ENCODE measurements at regions not wholly inside any gene's neighbourhood (a gene's known extent, or its start where the extent isn't known, plus 50 kb on each side); places are given as distances from the start of the nearest gene placed in this dataset.

GRCh38 chr13:44739539-44739938 lies 163.4 kb upstream of the TSC22D1 start:
- no peak for DNase-seq
- no peak for ATAC-seq
- Histone ChIP-seq H3K27me3 (ENCODE audit: low read depth) (no peaks in the 10 kb centered on the region), H3K4me3 (no peak overlapping the region), H3K4me1 (no peaks in the 10 kb centered on the region), H3K36me3 (no peaks in the 10 kb centered on the region), H3K9me3 (no peaks in the 10 kb centered on the region), H3K27ac (no peak overlapping the region)
- TF ChIP-seq CTCF (IDR thresholded peaks at IDR 0.05), result no peak
- intact Hi-C loops (cut with DNase I), result no loop called here

- Histone ChIP-seq H3K4me1 (no peaks in the 10 kb centered on the region), H3K27me3 (ENCODE audit: low read depth) (no peaks in the 10 kb centered on the region), H3K4me3 (no peak overlapping the region), H3K36me3 (no peaks in the 10 kb centered on the region), H3K27ac (no peak overlapping the region), H3K9me3 (no peaks in the 10 kb centered on the region)
- TF ChIP-seq CTCF (IDR thresholded peaks at IDR 0.05), result no peak
- ATAC-seq (no peak), DNase-seq (no peak)
- intact Hi-C loops (cut with DNase I), result no loop called here
Observed at GRCh38 chr13:44739120-44739519, 163.0 kb upstream of the TSC22D1 start.

- H3K4me3 ChIP-seq, result no peak overlapping the region
Observed at GRCh38 chr13:44738463-44738862, 162.3 kb upstream of the TSC22D1 start.

GRCh38 chr13:44735806-44736205 lies 159.7 kb upstream of the TSC22D1 start:
- no peaks in the 10 kb centered on the region for H3K9me3 ChIP-seq
- no peaks in the 10 kb centered on the region for H3K27me3 ChIP-seq (ENCODE audit: low read depth)
- no peaks in the 10 kb centered on the region for H3K4me1 ChIP-seq
- no peak for TF ChIP-seq CTCF (IDR thresholded peaks at IDR 0.05)
- no peaks in the 10 kb centered on the region for H3K36me3 ChIP-seq
- no peak overlapping the region for H3K27ac ChIP-seq
- DNase-seq (no peak), ATAC-seq (no peak)
- H3K4me3 ChIP-seq, result no peak overlapping the region
- intact Hi-C loops (cut with DNase I), result no loop called here

More at GRCh38 chr13:44738463-44738862, 162.3 kb upstream of the TSC22D1 start:
- H3K9me3 ChIP-seq, result no peaks in the 10 kb centered on the region
- no peaks in the 10 kb centered on the region for H3K4me1 ChIP-seq
- intact Hi-C loops (cut with DNase I), result no loop called here
- no peaks in the 10 kb centered on the region for H3K36me3 ChIP-seq
- no peak for TF ChIP-seq CTCF (IDR thresholded peaks at IDR 0.05)
- ATAC-seq, result no peak
- no peak for DNase-seq
- no peaks in the 10 kb centered on the region for H3K27me3 ChIP-seq (ENCODE audit: low read depth)
- no peak overlapping the region for H3K27ac ChIP-seq

GRCh38 chr13:44734201-44734707 lies 158.1 kb upstream of the TSC22D1 start:
- intact Hi-C loops (cut with DNase I), result no loop called here
- Histone ChIP-seq H3K9me3 (no peaks in the 10 kb centered on the region), H3K27ac (no peak overlapping the region), H3K36me3 (no peaks in the 10 kb centered on the region), H3K4me3 (no peak overlapping the region), H3K27me3 (ENCODE audit: low read depth) (no peaks in the 10 kb centered on the region), H3K4me1 (no peaks in the 10 kb centered on the region)
- ATAC-seq (peak; percentile 69 to 70), DNase-seq (peak; percentile 50)
- TF ChIP-seq CTCF (IDR thresholded peaks at IDR 0.05), result no peak
